GM13977 (cell line): ENCODE measurements at regions not wholly inside any gene's neighbourhood (a gene's known extent, or its start where the extent isn't known, plus 50 kb on each side); places are given as distances from the start of the nearest gene placed in this dataset.
"Not testable (repeated sequence)": the region's sequence is repeated elsewhere in the genome, so short reads cannot be mapped to it uniquely, and the experiment has no call there.

Experiments used
- DNase-seq: peaks from one replicate; pipeline ENCODE4 v3.0.0; 2012; ENCODE audit warnings: low spot score
- CTCF ChIP-seq: IDR thresholded peaks from 2 replicates; pipeline ENCODE4 v1.5.1; 2012; ENCODE audit warnings: mild to moderate bottlenecking, control low read depth; ENCODE audit not compliant: insufficient read depth; ENCODE audit errors: extremely low read depth, missing control alignments
- in situ Hi-C: fragments of 300-500 bp; cut with MboI; formaldehyde crosslinking; loops from one replicate; pipeline ENCODE4 v1.12.0; 2022; ENCODE audit warnings: low sequenced_read_pairs, low pct_unique_long_range_greater_than_20kb, mixed read lengths, inconsistent platforms; ENCODE audit not compliant: unreplicated experiment

DNA sequence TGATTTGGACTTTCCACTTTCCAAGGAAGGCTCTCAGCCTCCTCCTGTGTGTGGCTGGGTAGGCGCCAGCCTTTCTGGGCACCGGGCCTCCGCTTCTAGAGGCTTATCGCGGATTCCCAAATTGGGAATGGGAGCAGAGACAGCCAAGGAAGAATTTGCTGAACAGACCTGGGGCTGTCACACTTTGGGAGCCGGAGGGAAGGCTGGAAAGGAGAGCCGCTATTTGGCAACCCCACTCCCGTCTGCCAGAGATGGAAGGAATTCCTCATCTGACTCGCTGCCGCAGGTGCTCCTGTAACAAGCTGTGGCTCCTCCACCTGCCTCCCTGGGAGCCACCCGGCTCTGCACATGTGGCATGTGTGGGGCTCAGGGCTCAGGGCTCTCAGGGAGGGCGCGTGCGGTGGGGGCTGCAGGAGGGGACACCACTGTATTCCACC is 50.8 kb upstream of the ECHDC3 start:
- no peak for DNase-seq
- in situ Hi-C loops, result no loop called here
- TF ChIP-seq CTCF, result no peak

GRCh38 chr10:11689945-11690736 is 52.0 kb upstream of the ECHDC3 start:
- no peak for DNase-seq
- in situ Hi-C loops, result no loop called here
- TF ChIP-seq CTCF, result no peak

DNA sequence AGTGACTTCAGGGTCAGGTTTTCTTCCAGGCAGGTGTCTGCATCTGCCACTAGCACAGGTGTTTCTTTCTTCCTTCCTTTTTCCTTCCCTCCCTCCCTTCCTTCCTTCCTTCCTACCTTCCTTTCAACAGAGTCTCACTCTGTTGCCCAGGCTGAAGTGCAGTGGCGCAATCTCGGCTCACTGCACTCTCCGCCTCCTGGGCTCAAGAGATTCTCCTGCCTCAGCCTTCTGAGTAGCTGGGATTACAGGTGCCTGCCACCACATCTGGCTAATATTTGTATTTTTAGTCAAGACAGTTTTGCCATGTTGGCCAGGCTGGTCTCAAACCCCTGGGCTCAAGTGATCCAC is 53.8 kb upstream of the ECHDC3 start:
- in situ Hi-C loops, DNase-seq: not testable (repeated sequence)

DNA sequence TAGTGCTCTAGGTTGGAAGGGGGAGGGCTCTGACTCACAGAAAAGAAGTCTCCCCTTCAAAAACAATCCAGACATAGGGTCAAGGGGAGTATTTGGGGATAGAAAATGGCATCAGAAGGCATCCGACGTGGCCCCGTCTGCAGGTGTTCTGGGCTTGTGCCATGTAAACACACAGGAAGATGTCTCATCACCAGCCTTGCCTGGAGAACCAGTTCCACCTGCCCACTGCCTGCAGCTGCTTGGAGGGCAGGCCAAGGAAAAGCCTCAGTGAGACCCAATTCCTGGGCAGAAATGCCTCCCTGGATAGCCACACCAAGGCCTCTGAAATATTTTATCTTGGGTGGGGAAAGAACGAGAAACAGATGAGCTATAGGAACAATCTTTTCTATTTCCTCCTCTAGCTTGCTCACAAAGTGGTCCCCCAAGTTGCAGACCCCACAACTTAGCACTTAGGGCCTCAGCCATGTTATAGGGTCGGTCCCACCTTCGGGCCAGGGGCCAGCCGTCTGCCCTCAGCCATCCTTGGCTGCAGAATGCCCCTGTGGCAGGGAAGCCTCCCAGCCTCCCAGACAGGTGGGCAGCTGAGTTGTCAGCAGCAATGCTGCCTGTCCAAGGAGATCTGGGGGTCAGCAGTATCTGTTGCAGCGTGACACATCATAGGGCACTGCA is 54.3 kb upstream of the ECHDC3 start:
- no peak for DNase-seq
- no peak for TF ChIP-seq CTCF
- in situ Hi-C loops, result no loop called here

- no peak for DNase-seq
- TF ChIP-seq CTCF, result no peak
- in situ Hi-C loops, result no loop called here
Observed at GRCh38 chr10:11687357-11687771, 54.8 kb upstream of the ECHDC3 start.

- DNase-seq, result peak; percentile 58
- in situ Hi-C loops, result no loop called here
- no peak for TF ChIP-seq CTCF
Observed at GRCh38 chr10:11685787-11686218, 56.4 kb upstream of the ECHDC3 start.
